ENCODE measurements at regions not wholly inside any gene's neighbourhood (a gene's known extent, or its start where the extent isn't known, plus 50 kb on each side); places are given as distances from the start of the nearest gene placed in this dataset.
"Not testable (repeated sequence)": the region's sequence is repeated elsewhere in the genome, so short reads cannot be mapped to it uniquely, and the experiment has no call there.

GRCh38 chr12:90677552-90677951, 277.4 kb downstream of the CCER1 start:
- no peaks in the 10 kb centered on the region for H3K36me3 ChIP-seq (ENCODE audit: control insufficient read depth, insufficient read depth, low read length)
- no peaks in the 10 kb centered on the region for H3K27me3 ChIP-seq (ENCODE audit: control insufficient read depth, insufficient read depth, low read length)
- H3K9ac ChIP-seq (ENCODE audit: low read length), result no peak overlapping the region
- no peak overlapping the region for H3K27ac ChIP-seq (ENCODE audit: low read depth, low read length)
- no peak overlapping the region for H3K4me3 ChIP-seq (ENCODE audit: low read length)
- H3K4me1 ChIP-seq (ENCODE audit: control insufficient read depth, insufficient read depth, low read length), result no peaks in the 10 kb centered on the region

GRCh38 chr12:90677055-90677454, 277.9 kb downstream of the CCER1 start:
- H3K4me1 ChIP-seq (ENCODE audit: control insufficient read depth, insufficient read depth, low read length), result no peaks in the 10 kb centered on the region
- no peaks in the 10 kb centered on the region for H3K36me3 ChIP-seq (ENCODE audit: control insufficient read depth, insufficient read depth, low read length)
- no peaks in the 10 kb centered on the region for H3K27me3 ChIP-seq (ENCODE audit: control insufficient read depth, insufficient read depth, low read length)
- H3K4me3 ChIP-seq (ENCODE audit: low read length), result no peak overlapping the region
- no peak overlapping the region for H3K9ac ChIP-seq (ENCODE audit: low read length)
- H3K27ac ChIP-seq (ENCODE audit: low read depth, low read length), result no peak overlapping the region

GRCh38 chr12:90675106-90675505, 279.9 kb downstream of the CCER1 start:
- Histone ChIP-seq H3K27ac (ENCODE audit: low read depth, low read length) (no peak overlapping the region), H3K4me1 (ENCODE audit: control insufficient read depth, insufficient read depth, low read length) (no peaks in the 10 kb centered on the region), H3K27me3 (ENCODE audit: control insufficient read depth, insufficient read depth, low read length) (no peaks in the 10 kb centered on the region), H3K36me3 (ENCODE audit: control insufficient read depth, insufficient read depth, low read length) (no peaks in the 10 kb centered on the region), H3K9ac (ENCODE audit: low read length) (no peak overlapping the region), H3K4me3 (ENCODE audit: low read length) (no peak overlapping the region)

GRCh38 chr12:90672081-90672480, 282.9 kb downstream of the CCER1 start:
- no peak overlapping the region for H3K27ac ChIP-seq (ENCODE audit: low read depth, low read length)
- H3K36me3 ChIP-seq (ENCODE audit: control insufficient read depth, insufficient read depth, low read length), result no peaks in the 10 kb centered on the region
- no peaks in the 10 kb centered on the region for H3K27me3 ChIP-seq (ENCODE audit: control insufficient read depth, insufficient read depth, low read length)
- no peaks in the 10 kb centered on the region for H3K4me1 ChIP-seq (ENCODE audit: control insufficient read depth, insufficient read depth, low read length)
- no peak overlapping the region for H3K4me3 ChIP-seq (ENCODE audit: low read length)
- H3K9ac ChIP-seq (ENCODE audit: low read length), result no peak overlapping the region

GRCh38 chr12:90663949-90664348, 291.0 kb downstream of the CCER1 start:
- H3K27me3 ChIP-seq (ENCODE audit: control insufficient read depth, insufficient read depth, low read length); H3K4me3 ChIP-seq (ENCODE audit: low read length); H3K36me3 ChIP-seq (ENCODE audit: control insufficient read depth, insufficient read depth, low read length); H3K4me1 ChIP-seq (ENCODE audit: control insufficient read depth, insufficient read depth, low read length); H3K9ac ChIP-seq (ENCODE audit: low read length); H3K27ac ChIP-seq (ENCODE audit: low read depth, low read length): not testable (repeated sequence)

- Histone ChIP-seq H3K9ac (ENCODE audit: low read length) (no peak overlapping the region), H3K27me3 (ENCODE audit: control insufficient read depth, insufficient read depth, low read length) (no peaks in the 10 kb centered on the region), H3K27ac (ENCODE audit: low read depth, low read length) (no peak overlapping the region), H3K36me3 (ENCODE audit: control insufficient read depth, insufficient read depth, low read length) (no peaks in the 10 kb centered on the region), H3K4me1 (ENCODE audit: control insufficient read depth, insufficient read depth, low read length) (no peaks in the 10 kb centered on the region), H3K4me3 (ENCODE audit: low read length) (no peak overlapping the region)
These were observed 295.9 kb downstream of the CCER1 start for GRCh38 chr12:90659060-90659459.

GRCh38 chr12:90653040-90653439, 301.9 kb downstream of the CCER1 start:
- H3K27me3 ChIP-seq (ENCODE audit: control insufficient read depth, insufficient read depth, low read length), result no peaks in the 10 kb centered on the region
- no peak overlapping the region for H3K4me3 ChIP-seq (ENCODE audit: low read length)
- no peak overlapping the region for H3K27ac ChIP-seq (ENCODE audit: low read depth, low read length)
- no peak overlapping the region for H3K9ac ChIP-seq (ENCODE audit: low read length)
- no peaks in the 10 kb centered on the region for H3K36me3 ChIP-seq (ENCODE audit: control insufficient read depth, insufficient read depth, low read length)
- no peaks in the 10 kb centered on the region for H3K4me1 ChIP-seq (ENCODE audit: control insufficient read depth, insufficient read depth, low read length)

- H3K4me1 ChIP-seq (ENCODE audit: control insufficient read depth, insufficient read depth, low read length), result no peaks in the 10 kb centered on the region
- H3K4me3 ChIP-seq (ENCODE audit: low read length), result no peak overlapping the region
- H3K9ac ChIP-seq (ENCODE audit: low read length), result no peak overlapping the region
- no peaks in the 10 kb centered on the region for H3K27me3 ChIP-seq (ENCODE audit: control insufficient read depth, insufficient read depth, low read length)
- no peak overlapping the region for H3K27ac ChIP-seq (ENCODE audit: low read depth, low read length)
- no peaks in the 10 kb centered on the region for H3K36me3 ChIP-seq (ENCODE audit: control insufficient read depth, insufficient read depth, low read length)
These were observed 302.7 kb downstream of the CCER1 start for GRCh38 chr12:90652280-90652679.

- Histone ChIP-seq H3K9ac (ENCODE audit: low read length) (no peak overlapping the region), H3K36me3 (ENCODE audit: control insufficient read depth, insufficient read depth, low read length) (no peaks in the 10 kb centered on the region), H3K4me3 (ENCODE audit: low read length) (no peak overlapping the region), H3K27ac (ENCODE audit: low read depth, low read length) (no peak overlapping the region), H3K27me3 (ENCODE audit: control insufficient read depth, insufficient read depth, low read length) (no peaks in the 10 kb centered on the region), H3K4me1 (ENCODE audit: control insufficient read depth, insufficient read depth, low read length) (no peaks in the 10 kb centered on the region)
These were observed 309.8 kb downstream of the CCER1 start for GRCh38 chr12:90645181-90645580.

- Histone ChIP-seq H3K9ac (ENCODE audit: low read length) (no peak overlapping the region), H3K4me3 (ENCODE audit: low read length) (no peak overlapping the region), H3K27me3 (ENCODE audit: control insufficient read depth, insufficient read depth, low read length) (no peaks in the 10 kb centered on the region), H3K4me1 (ENCODE audit: control insufficient read depth, insufficient read depth, low read length) (no peaks in the 10 kb centered on the region), H3K27ac (ENCODE audit: low read depth, low read length) (no peak overlapping the region), H3K36me3 (ENCODE audit: control insufficient read depth, insufficient read depth, low read length) (no peaks in the 10 kb centered on the region)
These were observed 323.3 kb downstream of the CCER1 start for GRCh38 chr12:90631591-90632212.

GRCh38 chr12:90630006-90630405, 325.0 kb downstream of the CCER1 start:
- Histone ChIP-seq H3K4me1 (ENCODE audit: control insufficient read depth, insufficient read depth, low read length) (no peaks in the 10 kb centered on the region), H3K27me3 (ENCODE audit: control insufficient read depth, insufficient read depth, low read length) (no peaks in the 10 kb centered on the region), H3K9ac (ENCODE audit: low read length) (no peak overlapping the region), H3K27ac (ENCODE audit: low read depth, low read length) (no peak overlapping the region), H3K4me3 (ENCODE audit: low read length) (no peak overlapping the region), H3K36me3 (ENCODE audit: control insufficient read depth, insufficient read depth, low read length) (no peaks in the 10 kb centered on the region)

GRCh38 chr12:90628213-90628612, 326.8 kb downstream of the CCER1 start:
- Histone ChIP-seq H3K36me3 (ENCODE audit: control insufficient read depth, insufficient read depth, low read length) (no peaks in the 10 kb centered on the region), H3K27ac (ENCODE audit: low read depth, low read length) (no peak overlapping the region), H3K9ac (ENCODE audit: low read length) (no peak overlapping the region), H3K27me3 (ENCODE audit: control insufficient read depth, insufficient read depth, low read length) (no peaks in the 10 kb centered on the region), H3K4me3 (ENCODE audit: low read length) (no peak overlapping the region), H3K4me1 (ENCODE audit: control insufficient read depth, insufficient read depth, low read length) (no peaks in the 10 kb centered on the region)

- Histone ChIP-seq H3K27ac (ENCODE audit: low read depth, low read length) (no peak overlapping the region), H3K36me3 (ENCODE audit: control insufficient read depth, insufficient read depth, low read length) (no peaks in the 10 kb centered on the region), H3K9ac (ENCODE audit: low read length) (no peak overlapping the region), H3K27me3 (ENCODE audit: control insufficient read depth, insufficient read depth, low read length) (no peaks in the 10 kb centered on the region), H3K4me1 (ENCODE audit: control insufficient read depth, insufficient read depth, low read length) (no peaks in the 10 kb centered on the region), H3K4me3 (ENCODE audit: low read length) (no peak overlapping the region)
These were observed 327.6 kb downstream of the CCER1 start for GRCh38 chr12:90627180-90627896.
